Gastroesophageal sphincter (tissue), 3 donors: ENCODE measurements at regions not wholly inside any gene's neighbourhood (a gene's known extent, or its start where the extent isn't known, plus 50 kb on each side); places are given as distances from the start of the nearest gene placed in this dataset.

Source experiments
- POLR2AphosphoS5 ChIP-seq: sonication (generic); formaldehyde crosslinking; IDR thresholded peaks from one replicate; pipeline ENCODE4 v1.6.1; 2017; ENCODE audit warnings: antibody characterized with exemption
- TF ChIP-seq, protein P1 (sequence below), 4 experiments: fragments of 200-600 bp in 2 of 4; fragments of 450-650 bp in 2 of 4; sonication (generic) in 1 of 4; IDR thresholded peaks; one replicate each; pipeline ENCODE4 v1.5.1; 2017 to 2019; ENCODE audit warnings: antibody characterized with exemption in 4 of 4, mild to moderate bottlenecking in 2 of 4, moderate library complexity in 2 of 4

GRCh38 chr16:73485880-73486279 is 438.0 kb upstream of the ZFHX3 start:
- TF ChIP-seq, protein P1, sequence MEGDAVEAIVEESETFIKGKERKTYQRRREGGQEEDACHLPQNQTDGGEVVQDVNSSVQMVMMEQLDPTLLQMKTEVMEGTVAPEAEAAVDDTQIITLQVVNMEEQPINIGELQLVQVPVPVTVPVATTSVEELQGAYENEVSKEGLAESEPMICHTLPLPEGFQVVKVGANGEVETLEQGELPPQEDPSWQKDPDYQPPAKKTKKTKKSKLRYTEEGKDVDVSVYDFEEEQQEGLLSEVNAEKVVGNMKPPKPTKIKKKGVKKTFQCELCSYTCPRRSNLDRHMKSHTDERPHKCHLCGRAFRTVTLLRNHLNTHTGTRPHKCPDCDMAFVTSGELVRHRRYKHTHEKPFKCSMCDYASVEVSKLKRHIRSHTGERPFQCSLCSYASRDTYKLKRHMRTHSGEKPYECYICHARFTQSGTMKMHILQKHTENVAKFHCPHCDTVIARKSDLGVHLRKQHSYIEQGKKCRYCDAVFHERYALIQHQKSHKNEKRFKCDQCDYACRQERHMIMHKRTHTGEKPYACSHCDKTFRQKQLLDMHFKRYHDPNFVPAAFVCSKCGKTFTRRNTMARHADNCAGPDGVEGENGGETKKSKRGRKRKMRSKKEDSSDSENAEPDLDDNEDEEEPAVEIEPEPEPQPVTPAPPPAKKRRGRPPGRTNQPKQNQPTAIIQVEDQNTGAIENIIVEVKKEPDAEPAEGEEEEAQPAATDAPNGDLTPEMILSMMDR (IDR thresholded peaks at IDR 0.05) = no peak
- no peak for TF ChIP-seq POLR2AphosphoS5
